K562 (cell line): ENCODE measurements at regions not wholly inside any gene's neighbourhood (a gene's known extent, or its start where the extent isn't known, plus 50 kb on each side); places are given as distances from the start of the nearest gene placed in this dataset.
A peak's percentile ranks its signal among the peaks of the same experiment; 100 is the strongest.

Experiments
- ATAC-seq: fragments of 200-7000 bp; cut with Tn5 transposase; 3 replicates; pipeline ENCODE4 v1.9.1; 2020; ENCODE audit warnings: moderate library complexity
- BruUV-seq: library from RNA; stranded (reverse); fragments of 400-500 nt; replicated peaks from 2 replicates; lab custom pipeline; 2021; lab: Mats Ljungman, UMichigan
- CTCF ChIA-PET: fragments of 300-600 bp; formaldehyde crosslinking; extraction: SDS; loops from one replicate; lab custom pipeline; 2021; ENCODE audit warnings: low intra/inter-chr PET ratio; lab: Yijun Ruan, JAX
- POLR2A ChIA-PET: fragments of 300-600, 350-650 bp; sonication (Branson Sonifier 250); formaldehyde crosslinking; extraction: SDS; loops from one replicate; lab custom pipeline; 2021; ENCODE audit warnings: antibody characterized with exemption, inconsistent platforms; lab: Yijun Ruan, JAX
- DNase-seq, 4 experiments: peaks; one replicate each; pipeline versions ENCODE4 v3.0.0 to v3.0.0-alpha.2; 2011 to 2018; ENCODE audit warnings: low spot score in 3 of 4, mixed read lengths in 3 of 4; ENCODE audit errors: extremely low read depth in 1 of 4
- FAIRE-seq: peaks from 2 replicates; lab custom pipeline; 2011; peaks lifted over from hg19 to GRCh38; lab: Jason Lieb, UNC
- H2AFZ ChIP-seq: 2 replicates; pipeline ENCODE4 v1.6.0; 2011; ENCODE audit warnings: low read depth, low read length, control low read depth, inconsistent platforms
- H3K27ac ChIP-seq: fragments of 200-600 bp; 3 replicates; pipeline ENCODE4 v1.8.0; 2011; ENCODE audit warnings: low read depth, mild to moderate bottlenecking, control low read depth, inconsistent platforms, low read length, moderate library complexity, mixed read lengths; ENCODE audit errors: extremely low read depth
- H3K27me3 ChIP-seq, 2 experiments: fragments of 300-600 bp in 1 of 2; 2 replicates in 1 of 2; 3 replicates in 1 of 2; pipeline versions ENCODE4 v1.6.0 to v1.8.0; 2011; ENCODE audit warnings: inconsistent platforms in 2 of 2, low read length in 2 of 2, mild to moderate bottlenecking in 1 of 2, mixed read lengths in 1 of 2, moderate library complexity in 1 of 2; ENCODE audit not compliant: control insufficient read depth in 2 of 2, insufficient read depth in 2 of 2
- H3K36me3 ChIP-seq: fragments of 300-600 bp; 3 replicates; pipeline ENCODE4 v1.8.0; 2011; ENCODE audit warnings: mild to moderate bottlenecking, low read length, inconsistent platforms; ENCODE audit not compliant: control insufficient read depth, insufficient read depth
- H3K4me1 ChIP-seq, 2 experiments: fragments of 200-600 bp in 1 of 2; replicated peaks in 1 of 2; 2 replicates in 1 of 2; 3 replicates in 1 of 2; pipeline versions ENCODE4 v1.5.1 to v1.8.0; 2011; ENCODE audit warnings: inconsistent platforms in 2 of 2, low read length in 2 of 2, mild to moderate bottlenecking in 1 of 2, mixed read lengths in 1 of 2, moderate library complexity in 1 of 2; ENCODE audit not compliant: control insufficient read depth in 2 of 2, insufficient read depth in 2 of 2
- H3K4me2 ChIP-seq: 2 replicates; pipeline ENCODE4 v1.6.1; 2011; ENCODE audit warnings: low read length, control low read depth, inconsistent platforms, mixed read lengths; ENCODE audit not compliant: insufficient read depth
- H3K4me3 ChIP-seq: fragments of 200-600 bp; sonication (generic), shearing (Covaris generic); 2 replicates; pipeline ENCODE4 v1.5.1; 2016; ENCODE audit warnings: control low read depth, inconsistent platforms
- H3K79me2 ChIP-seq: fragments of 200-600 bp; 3 replicates; pipeline ENCODE4 v1.8.0; 2011; ENCODE audit warnings: low read length, inconsistent platforms; ENCODE audit not compliant: control insufficient read depth, insufficient read depth
- H3K9ac ChIP-seq, 2 experiments: 2 replicates each; pipeline versions ENCODE4 v1.6.0 to v1.6.1; 2011; ENCODE audit warnings: low read depth in 2 of 2, low read length in 2 of 2, control low read depth in 1 of 2, inconsistent platforms in 1 of 2, mild to moderate bottlenecking in 1 of 2, mixed read lengths in 1 of 2; ENCODE audit not compliant: insufficient read depth in 1 of 2
- H3K9me1 ChIP-seq: one replicate; pipeline ENCODE4 v1.6.0; 2011; ENCODE audit warnings: inconsistent platforms, mild to moderate bottlenecking, low read length, moderate library complexity; ENCODE audit not compliant: control insufficient read depth, insufficient read depth
- H3K9me3 ChIP-seq: replicated peaks from 2 replicates; pipeline ENCODE4 v1.5.1; 2011; ENCODE audit warnings: low read depth, low read length, inconsistent platforms; ENCODE audit not compliant: control insufficient read depth, insufficient read depth
- H4K20me1 ChIP-seq: replicated peaks from 2 replicates; pipeline ENCODE4 v1.6.1; 2011; ENCODE audit warnings: low read length, inconsistent platforms, mixed read lengths; ENCODE audit not compliant: control insufficient read depth, insufficient read depth
- C11orf30 ChIP-seq: fragments of 450-650 bp; IDR thresholded peaks from 2 replicates; pipeline ENCODE4 v1.6.1; 2016; ENCODE audit warnings: low read depth, mild to moderate bottlenecking
- CHD1 ChIP-seq: fragments of 200-600 bp; sonication (generic); IDR thresholded peaks from one replicate; pipeline ENCODE4 v1.6.1; 2012; ENCODE audit warnings: mild to moderate bottlenecking, moderate library complexity, low read length, inconsistent platforms
- KDM5B ChIP-seq: fragments of 200-600 bp; sonication (generic); IDR thresholded peaks from 2 replicates; pipeline ENCODE4 v1.6.1; 2012; ENCODE audit warnings: low read depth, mild to moderate bottlenecking, moderate library complexity, low read length, control low read depth, inconsistent platforms; ENCODE audit not compliant: insufficient replicate concordance
- MAFG ChIP-seq: fragments of 450-650 bp; conservative IDR thresholded peaks from 2 replicates; pipeline ENCODE4 v1.6.1; 2016; ENCODE audit warnings: missing genetic modification characterization, missing compliant biosample characterization
- MAX ChIP-seq: sonication (generic); formaldehyde crosslinking; IDR thresholded peaks from 2 replicates; pipeline ENCODE4 v1.9.0; 2022; ENCODE audit warnings: mild to moderate bottlenecking, missing genetic modification reagents
- NFE2 ChIP-seq: IDR thresholded peaks from 2 replicates; pipeline ENCODE4 v1.6.1; 2014; ENCODE audit warnings: antibody characterized with exemption, low read depth
- PHB2 ChIP-seq: fragments of 450-650 bp; IDR thresholded peaks from 2 replicates; pipeline ENCODE4 v1.6.1; 2017; ENCODE audit warnings: low read depth
- POLR2B ChIP-seq: fragments of 450-650 bp; IDR thresholded peaks from 2 replicates; pipeline ENCODE4 v1.6.1; 2018; ENCODE audit warnings: low read depth; ENCODE audit not compliant: partially characterized antibody
- RNF219 ChIP-seq: fragments of 250-450 bp; sonication (Bioruptor Pico); IDR thresholded peaks from 2 replicates; pipeline ENCODE4 v1.5.0; 2022; ENCODE audit warnings: mild to moderate bottlenecking
- SMAD2 ChIP-seq: fragments of 150-350 bp; IDR thresholded peaks from 2 replicates; pipeline ENCODE4 v1.6.1; 2014; ENCODE audit warnings: low read depth, mild to moderate bottlenecking, low read length
- ZNF121 ChIP-seq: sonication (generic); formaldehyde crosslinking; conservative IDR thresholded peaks from 2 replicates; pipeline ENCODE4 v1.8.0; 2022; ENCODE audit warnings: missing genetic modification reagents
- ZNF282 ChIP-seq: sonication (generic); formaldehyde crosslinking; IDR thresholded peaks from 2 replicates; pipeline ENCODE4 v1.8.1; 2023; ENCODE audit warnings: missing genetic modification reagents
- ZNF316 ChIP-seq: fragments of 450-650 bp; IDR thresholded peaks from 2 replicates; pipeline ENCODE4 v1.6.1; 2016
- ZNF609 ChIP-seq: sonication (generic); formaldehyde crosslinking; IDR thresholded peaks from 2 replicates; pipeline ENCODE4 v1.8.1; 2023; ENCODE audit warnings: missing genetic modification reagents, mild to moderate bottlenecking, borderline replicate concordance
- ZNF766 ChIP-seq: fragments of 200-800 bp; sonication (Bioruptor generic); conservative IDR thresholded peaks from 2 replicates; pipeline ENCODE4 v1.6.1; 2016; ENCODE audit warnings: missing genetic modification characterization, missing compliant biosample characterization
- WGBS: fragments of 100-300 bp; shearing (Covaris generic); methylation state at CpG from one replicate; pipeline ENCODE4 v1.1.6; 2016; ENCODE audit warnings: low coverage, mixed read lengths; ENCODE audit not compliant: insufficient coverage; ENCODE audit errors: missing lambda C conversion rate; 5-methylcytosine and 5-hydroxymethylcytosine counted together
- in situ Hi-C: fragments of 300-500 bp; cut with MboI; formaldehyde crosslinking; loops from 4 replicates; pipeline ENCODE4 v1.15.0; 2018; ENCODE audit warnings: inconsistent platforms, mixed read lengths
- intact Hi-C: fragments of 100-400 bp; cut with micrococcal nuclease; formaldehyde crosslinking; loops from 2 replicates; pipeline ENCODE4 v1.14.2; 2022

GRCh38 chr2:65955259-65955658, 479.7 kb upstream of the MEIS1 start:
- Histone ChIP-seq H3K79me2 (no peaks in the 10 kb centered on the region), H3K36me3 (no peaks in the 10 kb centered on the region), H3K27me3 (peaks cover 0 to 12% of the 10 kb centered on the region in 2 experiments; a peak in 2 of 5 replicates), H3K27ac (no peak overlapping the region), H3K4me1 (no peaks in the 10 kb centered on the region), H3K4me3 (no peak overlapping the region), H4K20me1 (no peaks in the 10 kb centered on the region), H3K9ac (no peak overlapping the region), H3K4me2 (no peak overlapping the region), H2AFZ (no peak overlapping the region), H3K9me3 (no peaks in the 10 kb centered on the region), H3K9me1 (no peaks in the 10 kb centered on the region)
- intact Hi-C loops = no loop called here
- no peak for ATAC-seq
- no peak for FAIRE-seq
- 0% methylated on average over 2 of the region's 2 CpGs for WGBS
- TF ChIP-seq SMAD2 (no peak), ZNF121 (CRISPR knock-in tag) (no peak), KDM5B (no peak), NFE2 (no peak), POLR2B (no peak), RNF219 (CRISPR knock-in tag) (no peak), CHD1 (no peak), PHB2 (no peak), MAFG (tag) (0 out of 2 replicates have a peak, but pooled peaks have one; percentile 12), MAX (no peak), ZNF766 (CRISPR knock-in tag) (no peak), ZNF316 (peak; percentile 31; the same call in 1 of the 2 replicates), ZNF609 (CRISPR knock-in tag) (no peak), C11orf30 (peak; percentile 16; the same call in 1 of the 2 replicates), ZNF282 (no peak)
- BruUV-seq = no TSS peak
- in situ Hi-C loops = no loop called here
- ChIA-PET CTCF (no interaction called here), POLR2A (no interaction called here)
- no peak for DNase-seq
